ENCODE measurements at regions not wholly inside any gene's neighbourhood (a gene's known extent, or its start where the extent isn't known, plus 50 kb on each side); places are given as distances from the start of the nearest gene placed in this dataset.

- no peak overlapping the region for H3K4me3 ChIP-seq
Observed at GRCh38 chr2:778731-779350, 101.6 kb upstream of the TMEM18 start.

GRCh38 chr2:777546-777945 is 100.3 kb upstream of the TMEM18 start:
- 96 to 98% (median 96%) methylated on average over 8 of the region's 8 CpGs for WGBS, 3 donors
- no peak overlapping the region for H3K4me3 ChIP-seq
- H3K4me1 ChIP-seq (ENCODE audit: insufficient read depth) = no peaks in the 10 kb centered on the region
- no peak for DNase-seq
- intact Hi-C loops (cut with DNase I) = no loop called here
- H3K27ac ChIP-seq = no peak overlapping the region
- H3K27me3 ChIP-seq = no peaks in the 10 kb centered on the region
- TF ChIP-seq CTCF (IDR thresholded peaks at IDR 0.05) (no peak), EP300 (IDR thresholded peaks at IDR 0.05) (no peak), POLR2A (IDR thresholded peaks at IDR 0.05) (no peak)
- H3K36me3 ChIP-seq = no peaks in the 10 kb centered on the region
- H3K9me3 ChIP-seq = no peaks in the 10 kb centered on the region

More at GRCh38 chr2:778731-779350, 101.6 kb upstream of the TMEM18 start:
- TF ChIP-seq CTCF (IDR thresholded peaks at IDR 0.05) (no peak), EP300 (IDR thresholded peaks at IDR 0.05) (no peak), POLR2A (IDR thresholded peaks at IDR 0.05) (no peak)
- 68 to 73% (median 70%) methylated on average over 17 of the region's 17 CpGs for WGBS, 3 donors
- Histone ChIP-seq H3K9me3 (no peaks in the 10 kb centered on the region), H3K36me3 (no peaks in the 10 kb centered on the region), H3K4me1 (ENCODE audit: insufficient read depth) (no peaks in the 10 kb centered on the region), H3K27ac (no peak overlapping the region), H3K27me3 (no peaks in the 10 kb centered on the region)
- no peak for DNase-seq
- intact Hi-C loops (cut with DNase I) = no loop called here

- Histone ChIP-seq H3K4me1 (ENCODE audit: insufficient read depth) (no peaks in the 10 kb centered on the region), H3K36me3 (no peaks in the 10 kb centered on the region), H3K27ac (no peak overlapping the region), H3K27me3 (no peaks in the 10 kb centered on the region), H3K4me3 (no peak overlapping the region), H3K9me3 (no peaks in the 10 kb centered on the region)
- DNase-seq = no peak
- TF ChIP-seq EP300 (IDR thresholded peaks at IDR 0.05) = no peak
- TF ChIP-seq CTCF (IDR thresholded peaks at IDR 0.05) = no peak
- no peak for TF ChIP-seq POLR2A (IDR thresholded peaks at IDR 0.05)
- WGBS, 3 donors = 85 to 95% (median 93%) methylated on average over 15 of the region's 15 CpGs
- intact Hi-C loops (cut with DNase I) = no loop called here
Observed at GRCh38 chr2:777051-777450, 99.8 kb upstream of the TMEM18 start.

GRCh38 chr2:776487-776886 is 99.3 kb upstream of the TMEM18 start:
- no peak for TF ChIP-seq CTCF (IDR thresholded peaks at IDR 0.05)
- TF ChIP-seq POLR2A (IDR thresholded peaks at IDR 0.05) = no peak
- TF ChIP-seq EP300 (IDR thresholded peaks at IDR 0.05) = no peak
- H3K27ac ChIP-seq = no peak overlapping the region
- no peaks in the 10 kb centered on the region for H3K36me3 ChIP-seq
- H3K4me3 ChIP-seq = no peak overlapping the region
- WGBS, 3 donors = 25 to 29% (median 26%) methylated on average over 11 of the region's 11 CpGs
- H3K9me3 ChIP-seq = no peaks in the 10 kb centered on the region
- no peaks in the 10 kb centered on the region for H3K27me3 ChIP-seq
- no peaks in the 10 kb centered on the region for H3K4me1 ChIP-seq (ENCODE audit: insufficient read depth)
- intact Hi-C loops (cut with DNase I) = no loop called here
- DNase-seq = no peak

Measured in ovary (tissue), 7 donors.